Nephron progenitor cell (in vitro differentiated cells): ENCODE measurements at regions not wholly inside any gene's neighbourhood (a gene's known extent, or its start where the extent isn't known, plus 50 kb on each side); places are given as distances from the start of the nearest gene placed in this dataset.
"Not testable (repeated sequence)": the region's sequence is repeated elsewhere in the genome, so short reads cannot be mapped to it uniquely, and the experiment has no call there.

Source experiments
- DNase-seq: peaks from one replicate; pipeline ENCODE4 v3.0.0; 2021
- H3K27ac Mint-ChIP-seq: 2 replicates; pipeline ENCODE4 v1.8.0; 2021; ENCODE audit warnings: mild to moderate bottlenecking, moderate library complexity, mixed read lengths
- H3K27me3 Mint-ChIP-seq: 2 replicates; pipeline ENCODE4 v1.8.0; 2021; ENCODE audit warnings: mild to moderate bottlenecking, low read depth, mixed read lengths; ENCODE audit not compliant: poor library complexity
- H3K36me3 Mint-ChIP-seq: 2 replicates; pipeline ENCODE4 v1.8.0; 2021; ENCODE audit warnings: low read depth, mixed read lengths
- H3K4me1 Mint-ChIP-seq: 2 replicates; pipeline ENCODE4 v1.8.0; 2021; ENCODE audit warnings: mixed read lengths
- H3K4me3 Mint-ChIP-seq: 2 replicates; pipeline ENCODE4 v1.8.0; 2021; ENCODE audit warnings: mild to moderate bottlenecking, moderate library complexity, mixed read lengths
- H3K9me3 Mint-ChIP-seq: 2 replicates; pipeline ENCODE4 v1.8.0; 2021; ENCODE audit warnings: mild to moderate bottlenecking, moderate library complexity, mixed read lengths
- CTCF ChIP-seq: fragments of 200-600 bp; sonication (generic); IDR thresholded peaks from 2 replicates; pipeline ENCODE4 v1.5.0; 2021; ENCODE audit warnings: antibody characterized with exemption

GRCh38 chr16:80097098-80097497 lies 443.7 kb upstream of the DYNLRB2 start:
- H3K36me3 Mint-ChIP-seq, result peaks cover 6% of the 10 kb centered on the region
- no peak overlapping the region for H3K27ac Mint-ChIP-seq
- no peaks in the 10 kb centered on the region for H3K27me3 Mint-ChIP-seq
- no peak for TF ChIP-seq CTCF
- H3K4me1 Mint-ChIP-seq, result peaks cover 13% of the 10 kb centered on the region
- no peak overlapping the region for H3K4me3 Mint-ChIP-seq
- H3K9me3 Mint-ChIP-seq, result peaks cover 25% of the 10 kb centered on the region
- DNase-seq, result no peak

GRCh38 chr16:80092681-80093080 lies 448.1 kb upstream of the DYNLRB2 start:
- H3K36me3 Mint-ChIP-seq, result peaks cover 3% of the 10 kb centered on the region
- peaks cover 21% of the 10 kb centered on the region for H3K9me3 Mint-ChIP-seq
- H3K27ac Mint-ChIP-seq, result no peak overlapping the region
- no peak for TF ChIP-seq CTCF
- H3K4me1 Mint-ChIP-seq, result peaks cover 20% of the 10 kb centered on the region
- DNase-seq, result no peak
- H3K4me3 Mint-ChIP-seq, result no peak overlapping the region
- no peaks in the 10 kb centered on the region for H3K27me3 Mint-ChIP-seq

- Mint-ChIP-seq H3K4me1 (peaks cover 20% of the 10 kb centered on the region), H3K9me3 (peaks cover 12% of the 10 kb centered on the region)
- DNase-seq, result peak; percentile 13
- H3K36me3 Mint-ChIP-seq, H3K27ac Mint-ChIP-seq, H3K4me3 Mint-ChIP-seq, H3K27me3 Mint-ChIP-seq: not testable (repeated sequence)
These were observed 449.3 kb upstream of the DYNLRB2 start for GRCh38 chr16:80091453-80091852.

- peaks cover under 1% of the 10 kb centered on the region for H3K36me3 Mint-ChIP-seq
- no peak overlapping the region for H3K4me3 Mint-ChIP-seq
- no peak for DNase-seq
- peaks cover 3% of the 10 kb centered on the region for H3K27me3 Mint-ChIP-seq
- H3K4me1 Mint-ChIP-seq, result peaks cover 5% of the 10 kb centered on the region
- H3K9me3 Mint-ChIP-seq, result peaks cover 7% of the 10 kb centered on the region
- H3K27ac Mint-ChIP-seq, result no peak overlapping the region
- TF ChIP-seq CTCF, result no peak
These were observed 455.2 kb upstream of the DYNLRB2 start for GRCh38 chr16:80085606-80086005.

- peaks cover 5% of the 10 kb centered on the region for H3K4me1 Mint-ChIP-seq
- TF ChIP-seq CTCF, result peak; percentile 59
- no peaks in the 10 kb centered on the region for H3K36me3 Mint-ChIP-seq
- H3K27me3 Mint-ChIP-seq, result peaks cover 6% of the 10 kb centered on the region
- no peak overlapping the region for H3K4me3 Mint-ChIP-seq
- peak; percentile 44 for DNase-seq
- peaks cover 4% of the 10 kb centered on the region for H3K9me3 Mint-ChIP-seq
- no peak overlapping the region for H3K27ac Mint-ChIP-seq
These were observed 456.2 kb upstream of the DYNLRB2 start for GRCh38 chr16:80084614-80085013.

- peaks cover 8% of the 10 kb centered on the region for H3K27me3 Mint-ChIP-seq
- H3K4me3 Mint-ChIP-seq, result no peak overlapping the region
- H3K9me3 Mint-ChIP-seq, result peaks cover 4% of the 10 kb centered on the region
- peaks cover 6% of the 10 kb centered on the region for H3K4me1 Mint-ChIP-seq
- DNase-seq, result no peak
- TF ChIP-seq CTCF, result no peak
- no peak overlapping the region for H3K27ac Mint-ChIP-seq
- no peaks in the 10 kb centered on the region for H3K36me3 Mint-ChIP-seq
These were observed 456.6 kb upstream of the DYNLRB2 start for GRCh38 chr16:80084163-80084562.
